ENCODE measurements at regions not wholly inside any gene's neighbourhood (a gene's known extent, or its start where the extent isn't known, plus 50 kb on each side); places are given as distances from the start of the nearest gene placed in this dataset.

DNA sequence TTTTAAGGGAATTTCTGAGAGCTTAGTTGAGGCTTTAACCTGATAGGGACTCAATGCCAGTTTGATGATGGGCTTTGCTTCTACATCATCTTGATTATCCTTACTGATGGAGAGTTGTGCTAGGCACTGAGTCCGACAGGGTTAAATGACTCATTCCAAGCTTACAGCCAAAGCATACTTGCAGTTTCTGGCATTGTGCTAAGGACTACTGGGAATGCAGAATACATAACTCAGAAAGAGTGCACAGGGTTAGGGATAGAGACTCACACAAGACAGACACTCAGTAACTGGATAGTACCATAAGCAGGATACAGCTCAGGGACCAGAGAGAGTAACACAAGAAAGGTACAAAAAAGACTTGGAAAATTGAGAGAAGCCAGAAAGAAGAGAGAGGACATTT lies 94.1 kb upstream of the SLC14A2 start (continued):
- TF ChIP-seq, protein P1, sequence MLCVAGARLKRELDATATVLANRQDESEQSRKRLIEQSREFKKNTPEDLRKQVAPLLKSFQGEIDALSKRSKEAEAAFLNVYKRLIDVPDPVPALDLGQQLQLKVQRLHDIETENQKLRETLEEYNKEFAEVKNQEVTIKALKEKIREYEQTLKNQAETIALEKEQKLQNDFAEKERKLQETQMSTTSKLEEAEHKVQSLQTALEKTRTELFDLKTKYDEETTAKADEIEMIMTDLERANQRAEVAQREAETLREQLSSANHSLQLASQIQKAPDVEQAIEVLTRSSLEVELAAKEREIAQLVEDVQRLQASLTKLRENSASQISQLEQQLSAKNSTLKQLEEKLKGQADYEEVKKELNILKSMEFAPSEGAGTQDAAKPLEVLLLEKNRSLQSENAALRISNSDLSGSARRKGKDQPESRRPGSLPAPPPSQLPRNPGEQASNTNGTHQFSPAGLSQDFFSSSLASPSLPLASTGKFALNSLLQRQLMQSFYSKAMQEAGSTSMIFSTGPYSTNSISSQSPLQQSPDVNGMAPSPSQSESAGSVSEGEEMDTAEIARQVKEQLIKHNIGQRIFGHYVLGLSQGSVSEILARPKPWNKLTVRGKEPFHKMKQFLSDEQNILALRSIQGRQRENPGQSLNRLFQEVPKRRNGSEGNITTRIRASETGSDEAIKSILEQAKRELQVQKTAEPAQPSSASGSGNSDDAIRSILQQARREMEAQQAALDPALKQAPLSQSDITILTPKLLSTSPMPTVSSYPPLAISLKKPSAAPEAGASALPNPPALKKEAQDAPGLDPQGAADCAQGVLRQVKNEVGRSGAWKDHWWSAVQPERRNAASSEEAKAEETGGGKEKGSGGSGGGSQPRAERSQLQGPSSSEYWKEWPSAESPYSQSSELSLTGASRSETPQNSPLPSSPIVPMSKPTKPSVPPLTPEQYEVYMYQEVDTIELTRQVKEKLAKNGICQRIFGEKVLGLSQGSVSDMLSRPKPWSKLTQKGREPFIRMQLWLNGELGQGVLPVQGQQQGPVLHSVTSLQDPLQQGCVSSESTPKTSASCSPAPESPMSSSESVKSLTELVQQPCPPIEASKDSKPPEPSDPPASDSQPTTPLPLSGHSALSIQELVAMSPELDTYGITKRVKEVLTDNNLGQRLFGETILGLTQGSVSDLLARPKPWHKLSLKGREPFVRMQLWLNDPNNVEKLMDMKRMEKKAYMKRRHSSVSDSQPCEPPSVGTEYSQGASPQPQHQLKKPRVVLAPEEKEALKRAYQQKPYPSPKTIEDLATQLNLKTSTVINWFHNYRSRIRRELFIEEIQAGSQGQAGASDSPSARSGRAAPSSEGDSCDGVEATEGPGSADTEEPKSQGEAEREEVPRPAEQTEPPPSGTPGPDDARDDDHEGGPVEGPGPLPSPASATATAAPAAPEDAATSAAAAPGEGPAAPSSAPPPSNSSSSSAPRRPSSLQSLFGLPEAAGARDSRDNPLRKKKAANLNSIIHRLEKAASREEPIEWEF (IDR thresholded peaks at IDR 0.05; ENCODE audit: insufficient replicate concordance, low read depth, low read length) = no peak
- TF ChIP-seq SP1 (IDR thresholded peaks at IDR 0.05; ENCODE audit: low read depth, low read length) (no peak), MTA2 (IDR thresholded peaks at IDR 0.05; ENCODE audit: low read depth) (no peak), EZH2 (IDR thresholded peaks at IDR 0.05; ENCODE audit: borderline replicate concordance, control insufficient read depth, low read depth, low read length) (no peak), TCF3 (IDR thresholded peaks at IDR 0.05; ENCODE audit: borderline replicate concordance, insufficient read depth, low read depth, low read length) (no peak), KDM1A (IDR thresholded peaks at IDR 0.05; ENCODE audit: borderline replicate concordance) (no peak), RUNX3 (IDR thresholded peaks at IDR 0.05; ENCODE audit: low read length) (no peak), POU2F2 (IDR thresholded peaks at IDR 0.05; ENCODE audit: borderline replicate concordance, low read depth, low read length) (no peak), LARP7 (IDR thresholded peaks at IDR 0.05) (no peak), ZBTB4 (CRISPR knock-in tag; IDR thresholded peaks at IDR 0.05) (no peak)
- TF ChIP-seq, protein P2, sequence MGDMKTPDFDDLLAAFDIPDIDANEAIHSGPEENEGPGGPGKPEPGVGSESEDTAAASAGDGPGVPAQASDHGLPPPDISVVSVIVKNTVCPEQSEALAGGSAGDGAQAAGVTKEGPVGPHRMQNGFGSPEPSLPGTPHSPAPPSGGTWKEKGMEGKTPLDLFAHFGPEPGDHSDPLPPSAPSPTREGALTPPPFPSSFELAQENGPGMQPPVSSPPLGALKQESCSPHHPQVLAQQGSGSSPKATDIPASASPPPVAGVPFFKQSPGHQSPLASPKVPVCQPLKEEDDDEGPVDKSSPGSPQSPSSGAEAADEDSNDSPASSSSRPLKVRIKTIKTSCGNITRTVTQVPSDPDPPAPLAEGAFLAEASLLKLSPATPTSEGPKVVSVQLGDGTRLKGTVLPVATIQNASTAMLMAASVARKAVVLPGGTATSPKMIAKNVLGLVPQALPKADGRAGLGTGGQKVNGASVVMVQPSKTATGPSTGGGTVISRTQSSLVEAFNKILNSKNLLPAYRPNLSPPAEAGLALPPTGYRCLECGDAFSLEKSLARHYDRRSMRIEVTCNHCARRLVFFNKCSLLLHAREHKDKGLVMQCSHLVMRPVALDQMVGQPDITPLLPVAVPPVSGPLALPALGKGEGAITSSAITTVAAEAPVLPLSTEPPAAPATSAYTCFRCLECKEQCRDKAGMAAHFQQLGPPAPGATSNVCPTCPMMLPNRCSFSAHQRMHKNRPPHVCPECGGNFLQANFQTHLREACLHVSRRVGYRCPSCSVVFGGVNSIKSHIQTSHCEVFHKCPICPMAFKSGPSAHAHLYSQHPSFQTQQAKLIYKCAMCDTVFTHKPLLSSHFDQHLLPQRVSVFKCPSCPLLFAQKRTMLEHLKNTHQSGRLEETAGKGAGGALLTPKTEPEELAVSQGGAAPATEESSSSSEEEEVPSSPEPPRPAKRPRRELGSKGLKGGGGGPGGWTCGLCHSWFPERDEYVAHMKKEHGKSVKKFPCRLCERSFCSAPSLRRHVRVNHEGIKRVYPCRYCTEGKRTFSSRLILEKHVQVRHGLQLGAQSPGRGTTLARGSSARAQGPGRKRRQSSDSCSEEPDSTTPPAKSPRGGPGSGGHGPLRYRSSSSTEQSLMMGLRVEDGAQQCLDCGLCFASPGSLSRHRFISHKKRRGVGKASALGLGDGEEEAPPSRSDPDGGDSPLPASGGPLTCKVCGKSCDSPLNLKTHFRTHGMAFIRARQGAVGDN (IDR thresholded peaks at IDR 0.05) = no peak

All from GM12878 (cell line).